ENCODE measurements at regions not wholly inside any gene's neighbourhood (a gene's known extent, or its start where the extent isn't known, plus 50 kb on each side); places are given as distances from the start of the nearest gene placed in this dataset.

- CTCF ChIA-PET = no interaction called here
Measured at GRCh38 chr9:647522-647921, 194.0 kb upstream of the DMRT1 start.

GRCh38 chr9:649128-650074 lies 192.1 kb upstream of the DMRT1 start:
- no peaks in the 10 kb centered on the region for H3K79me2 ChIP-seq (ENCODE audit: control insufficient read depth, insufficient read depth, low read length)
- no peak for FAIRE-seq
- POLR2A ChIA-PET = interaction anchor here (0.5 kb wide), 1 partner anchor 107 kb away, joined by 7 read pairs; no protein-coding TSS in a partner anchor
- BruUV-seq (replicated peaks) = no TSS peak
- no peaks in the 10 kb centered on the region for H3K36me3 ChIP-seq (ENCODE audit: control insufficient read depth in 2 of 2, extremely low read depth in 1 of 2, insufficient read depth in 2 of 2, low read length in 2 of 2)
- intact Hi-C loops (cut with micrococcal nuclease) (no loop called here), dilution Hi-C loops (cut with MboI; ENCODE audit: extremely low pct_ligation_motif_present, low sequenced_read_pairs) (no loop called here)
- H3K4me1 ChIP-seq (ENCODE audit: control insufficient read depth, extremely low read depth, insufficient read depth, low read length) = no peaks in the 10 kb centered on the region
- H3K4me2 ChIP-seq (ENCODE audit: insufficient read depth, low read length) = peak overlapping the region; percentile 38
- H3K27me3 ChIP-seq (ENCODE audit: control insufficient read depth in 2 of 2, insufficient read depth in 2 of 2, low read length in 2 of 2) = no peaks in the 10 kb centered on the region
- no peaks in the 10 kb centered on the region for H4K20me1 ChIP-seq (replicated peaks; ENCODE audit: control insufficient read depth, extremely low read depth, insufficient read depth, low read length)
- no peak overlapping the region for H3K9ac ChIP-seq (replicated peaks; ENCODE audit: extremely low read depth, insufficient read depth, low read length)
- no peak for TF ChIP-seq MYC (IDR thresholded peaks at IDR 0.05; ENCODE audit: low read depth, low read length)
- no peak for TF ChIP-seq GATA2 (IDR thresholded peaks at IDR 0.05; ENCODE audit: insufficient read depth, insufficient read length, low read depth, low read length)
- TF ChIP-seq JUN (IDR thresholded peaks at IDR 0.05; ENCODE audit: borderline replicate concordance, insufficient read depth, insufficient read length, low read depth) = no peak
- TF ChIP-seq EZH2 (IDR thresholded peaks at IDR 0.05; ENCODE audit: borderline replicate concordance, low read depth, low read length, severe bottlenecking) = no peak
- TF ChIP-seq CTCF (IDR thresholded peaks at IDR 0.05; ENCODE audit: extremely low read depth in 1 of 2, insufficient read depth in 1 of 2, low read depth in 1 of 2, low read length in 2 of 2) = no peak
- peak overlapping the region in 1 of 3 experiments; percentile 31 for H3K4me3 ChIP-seq (replicated peaks in 1 of 3; ENCODE audit: insufficient read depth in 1 of 3, low read depth in 1 of 3, low read length in 3 of 3)
- no peak overlapping the region for H3K27ac ChIP-seq (ENCODE audit: insufficient read depth, low read depth, low read length)
- CTCF ChIA-PET = interaction anchor here (0.7 to 2.0 kb wide), 8 partner anchors 9 to 107 kb away, joined by 3 to 5 read pairs (median 3); no protein-coding TSS in a partner anchor
- DNase-seq (ENCODE audit: low read depth, low spot score) = no peak
- no peaks in the 10 kb centered on the region for H3K9me3 ChIP-seq (replicated peaks; ENCODE audit: control insufficient read depth, insufficient read depth, low read length)
- H2AFZ ChIP-seq (ENCODE audit: low read depth, low read length) = peak overlapping the region; percentile 87
- H3K9me1 ChIP-seq (replicated peaks; ENCODE audit: control insufficient read depth, extremely low read depth, insufficient read depth, low read length) = no peaks in the 10 kb centered on the region

More at GRCh38 chr9:647522-647921, 194.0 kb upstream of the DMRT1 start:
- H3K36me3 ChIP-seq (ENCODE audit: control insufficient read depth in 2 of 2, extremely low read depth in 1 of 2, insufficient read depth in 2 of 2, low read length in 2 of 2) = no peaks in the 10 kb centered on the region
- H2AFZ ChIP-seq (ENCODE audit: low read depth, low read length) = no peak overlapping the region
- POLR2A ChIA-PET = interaction anchor here (0.7 kb wide), 1 partner anchor 90 kb away, joined by 4 read pairs; no protein-coding TSS in a partner anchor
- dilution Hi-C loops (cut with MboI; ENCODE audit: extremely low pct_ligation_motif_present, low sequenced_read_pairs) = no loop called here
- no peak overlapping the region for H3K9ac ChIP-seq (replicated peaks; ENCODE audit: extremely low read depth, insufficient read depth, low read length)
- no peaks in the 10 kb centered on the region for H3K4me1 ChIP-seq (ENCODE audit: control insufficient read depth, extremely low read depth, insufficient read depth, low read length)
- no peak for DNase-seq (ENCODE audit: low read depth, low spot score)
- FAIRE-seq = no peak
- no peaks in the 10 kb centered on the region for H3K79me2 ChIP-seq (ENCODE audit: control insufficient read depth, insufficient read depth, low read length)
- no peak for TF ChIP-seq EZH2 (IDR thresholded peaks at IDR 0.05; ENCODE audit: borderline replicate concordance, low read depth, low read length, severe bottlenecking)
- H3K4me2 ChIP-seq (ENCODE audit: insufficient read depth, low read length) = no peak overlapping the region
- BruUV-seq (replicated peaks) = no TSS peak
- H4K20me1 ChIP-seq (replicated peaks; ENCODE audit: control insufficient read depth, extremely low read depth, insufficient read depth, low read length) = no peaks in the 10 kb centered on the region
- H3K27me3 ChIP-seq (ENCODE audit: control insufficient read depth in 2 of 2, insufficient read depth in 2 of 2, low read length in 2 of 2) = no peaks in the 10 kb centered on the region
- no peak overlapping the region for H3K4me3 ChIP-seq (replicated peaks in 1 of 3; ENCODE audit: insufficient read depth in 1 of 3, low read depth in 1 of 3, low read length in 3 of 3)
- intact Hi-C loops (cut with micrococcal nuclease) = no loop called here
- no peak overlapping the region for H3K27ac ChIP-seq (ENCODE audit: insufficient read depth, low read depth, low read length)
- no peaks in the 10 kb centered on the region for H3K9me1 ChIP-seq (replicated peaks; ENCODE audit: control insufficient read depth, extremely low read depth, insufficient read depth, low read length)
- no peaks in the 10 kb centered on the region for H3K9me3 ChIP-seq (replicated peaks; ENCODE audit: control insufficient read depth, insufficient read depth, low read length)

Data from endothelial cell of umbilical vein (primary cell).